T1000 (cell line): ENCODE measurements at regions not wholly inside any gene's neighbourhood (a gene's known extent, or its start where the extent isn't known, plus 50 kb on each side); places are given as distances from the start of the nearest gene placed in this dataset.

ENCODE experiments used
- DNase-seq: peaks from one replicate; lab custom pipeline; 2025; ENCODE audit warnings: mixed read lengths; lab: John Stamatoyannopoulos, UW

- no peak for DNase-seq
Observed at GRCh38 chr4:28665306-28665705, 1804.7 kb downstream of the STIM2 start.

GRCh38 chr4:28675582-28675981 lies 1814.9 kb downstream of the STIM2 start:
- DNase-seq: no peak

- DNase-seq: no peak
Observed at GRCh38 chr4:28677808-28678207, 1817.2 kb downstream of the STIM2 start.

GRCh38 chr4:28682847-28683246 lies 1822.2 kb downstream of the STIM2 start:
- DNase-seq: no peak

GRCh38 chr4:28686618-28687017 lies 1826.0 kb downstream of the STIM2 start:
- no peak for DNase-seq

- no peak for DNase-seq
Observed at GRCh38 chr4:28690890-28691289, 1830.2 kb downstream of the STIM2 start.

GRCh38 chr4:28702571-28702970 lies 1841.9 kb downstream of the STIM2 start:
- DNase-seq: no peak

GRCh38 chr4:28709891-28710290 lies 1849.2 kb downstream of the STIM2 start:
- DNase-seq: no peak

- DNase-seq: no peak
Observed at GRCh38 chr4:28723371-28723770, 1862.7 kb downstream of the STIM2 start.

GRCh38 chr4:28724239-28724638 lies 1863.6 kb downstream of the STIM2 start:
- DNase-seq: no peak

GRCh38 chr4:28730304-28730703 lies 1869.7 kb downstream of the STIM2 start:
- no peak for DNase-seq

- DNase-seq: no peak
Observed at GRCh38 chr4:28744066-28744465, 1883.4 kb downstream of the STIM2 start.

GRCh38 chr4:28754376-28754775 lies 1893.7 kb downstream of the STIM2 start:
- DNase-seq: no peak

GRCh38 chr4:28755081-28755480 lies 1894.4 kb downstream of the STIM2 start:
- no peak for DNase-seq

- no peak for DNase-seq
Observed at GRCh38 chr4:28759064-28759463, 1898.4 kb downstream of the STIM2 start.

GRCh38 chr4:28760003-28760402 lies 1899.4 kb downstream of the STIM2 start:
- no peak for DNase-seq

GRCh38 chr4:28772066-28772465 lies 1911.4 kb downstream of the STIM2 start:
- no peak for DNase-seq

GRCh38 chr4:28772788-28773187 lies 1912.1 kb downstream of the STIM2 start:
- DNase-seq: no peak

GRCh38 chr4:28774344-28774743 lies 1913.7 kb downstream of the STIM2 start:
- DNase-seq: no peak

- no peak for DNase-seq
Observed at GRCh38 chr4:28776004-28776403, 1915.4 kb downstream of the STIM2 start.

- DNase-seq: no peak
Observed at GRCh38 chr4:28784188-28784587, 1923.5 kb downstream of the STIM2 start.

GRCh38 chr4:28787947-28788346 lies 1927.3 kb downstream of the STIM2 start:
- no peak for DNase-seq

- DNase-seq: no peak
Observed at GRCh38 chr4:28788929-28789490, 1928.4 kb downstream of the STIM2 start.

GRCh38 chr4:28792917-28793597 lies 1927.1 kb upstream of the PCDH7 start:
- no peak for DNase-seq
